ENCODE measurements at regions not wholly inside any gene's neighbourhood (a gene's known extent, or its start where the extent isn't known, plus 50 kb on each side); places are given as distances from the start of the nearest gene placed in this dataset.

- TF ChIP-seq EP300 (IDR thresholded peaks at IDR 0.05) (no peak), POLR2A (IDR thresholded peaks at IDR 0.05) (no peak), CTCF (IDR thresholded peaks at IDR 0.05) (no peak), POLR2AphosphoS5 (IDR thresholded peaks at IDR 0.05) (no peak)
Measured at GRCh38 chr5:175220549-175220948, 223.4 kb downstream of the DRD1 start.

Data from sigmoid colon (tissue), 4 donors.